HepG2 (cell line): ENCODE measurements at regions not wholly inside any gene's neighbourhood (a gene's known extent, or its start where the extent isn't known, plus 50 kb on each side); places are given as distances from the start of the nearest gene placed in this dataset.

Experiments used
- RARA ChIP-seq: IDR thresholded peaks from 2 replicates; pipeline ENCODE4 v1.6.1; 2016; ENCODE audit warnings: missing genetic modification reagents, missing compliant biosample characterization
- RERE ChIP-seq: IDR thresholded peaks from 2 replicates; pipeline ENCODE4 v1.6.1; 2016; ENCODE audit warnings: low read depth, missing genetic modification reagents, missing compliant biosample characterization
- ZNF619 ChIP-seq: sonication (generic); formaldehyde crosslinking; IDR thresholded peaks from 2 replicates; pipeline ENCODE4 v1.4.0; 2020; ENCODE audit warnings: mild to moderate bottlenecking, missing genetic modification reagents

DNA sequence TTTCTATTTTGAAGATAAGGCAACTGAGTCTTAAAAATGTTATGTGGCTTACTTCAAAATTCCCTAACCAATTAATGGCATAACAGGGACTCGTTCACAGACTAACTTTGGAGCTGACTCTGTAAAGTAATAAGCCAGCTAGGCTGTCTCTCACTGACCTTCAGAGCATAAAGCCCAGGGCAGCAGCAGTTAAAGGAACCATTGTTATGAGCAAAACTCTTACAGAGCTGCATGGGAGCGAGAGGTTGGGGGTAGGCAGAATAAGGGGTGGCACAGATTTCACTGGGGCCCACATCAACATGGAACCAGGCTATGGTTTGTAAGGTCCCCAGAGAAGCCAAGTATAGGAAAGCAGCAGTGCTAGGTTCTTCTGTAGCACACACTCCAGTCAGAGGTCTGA, 637.8 kb downstream of the RFPL4B start:
- TF ChIP-seq ZNF619 (CRISPR knock-in tag): no peak
- no peak for TF ChIP-seq RARA (CRISPR knock-in tag)
- no peak for TF ChIP-seq RERE
